Peyer's patch (tissue), 4 donors: ENCODE measurements at regions not wholly inside any gene's neighbourhood (a gene's known extent, or its start where the extent isn't known, plus 50 kb on each side); places are given as distances from the start of the nearest gene placed in this dataset.

Experiments used
- POLR2A ChIP-seq, 2 donors: fragments of 450-650 bp; IDR thresholded peaks; one replicate each; pipeline ENCODE4 v1.5.1; 2017; ENCODE audit warnings: antibody characterized with exemption in 2 of 2, mild to moderate bottlenecking in 2 of 2, moderate library complexity in 2 of 2
- TF ChIP-seq, protein P1 (sequence below), 6 experiments: fragments of 450-650 bp in 4 of 6; fragments of 200-600 bp in 2 of 6; sonication (generic) in 1 of 6; IDR thresholded peaks; one replicate each; pipeline ENCODE4 v1.5.1; 2017 to 2019; ENCODE audit warnings: antibody characterized with exemption in 6 of 6, mild to moderate bottlenecking in 3 of 6, moderate library complexity in 1 of 6

DNA sequence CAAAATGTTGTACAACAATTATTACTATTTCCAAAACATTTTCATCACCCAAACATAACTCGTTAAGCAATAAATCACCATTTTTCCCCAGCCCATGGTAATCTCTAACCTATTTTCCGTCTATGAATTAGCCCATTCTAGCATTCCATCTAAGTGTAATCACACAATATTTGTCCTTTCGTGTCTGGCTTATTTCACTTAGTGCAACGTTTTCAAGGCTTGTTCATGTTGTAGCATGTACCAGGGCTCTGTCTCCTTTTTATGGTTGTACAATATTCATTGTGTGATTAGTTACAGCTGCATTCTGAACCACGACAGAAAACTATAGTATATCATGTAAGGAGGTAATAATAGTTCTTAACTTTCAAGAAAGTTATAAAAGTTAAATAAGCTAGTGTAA is 656.0 kb upstream of the HS3ST1 start:
- TF ChIP-seq, protein P1, sequence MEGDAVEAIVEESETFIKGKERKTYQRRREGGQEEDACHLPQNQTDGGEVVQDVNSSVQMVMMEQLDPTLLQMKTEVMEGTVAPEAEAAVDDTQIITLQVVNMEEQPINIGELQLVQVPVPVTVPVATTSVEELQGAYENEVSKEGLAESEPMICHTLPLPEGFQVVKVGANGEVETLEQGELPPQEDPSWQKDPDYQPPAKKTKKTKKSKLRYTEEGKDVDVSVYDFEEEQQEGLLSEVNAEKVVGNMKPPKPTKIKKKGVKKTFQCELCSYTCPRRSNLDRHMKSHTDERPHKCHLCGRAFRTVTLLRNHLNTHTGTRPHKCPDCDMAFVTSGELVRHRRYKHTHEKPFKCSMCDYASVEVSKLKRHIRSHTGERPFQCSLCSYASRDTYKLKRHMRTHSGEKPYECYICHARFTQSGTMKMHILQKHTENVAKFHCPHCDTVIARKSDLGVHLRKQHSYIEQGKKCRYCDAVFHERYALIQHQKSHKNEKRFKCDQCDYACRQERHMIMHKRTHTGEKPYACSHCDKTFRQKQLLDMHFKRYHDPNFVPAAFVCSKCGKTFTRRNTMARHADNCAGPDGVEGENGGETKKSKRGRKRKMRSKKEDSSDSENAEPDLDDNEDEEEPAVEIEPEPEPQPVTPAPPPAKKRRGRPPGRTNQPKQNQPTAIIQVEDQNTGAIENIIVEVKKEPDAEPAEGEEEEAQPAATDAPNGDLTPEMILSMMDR (IDR thresholded peaks at IDR 0.05) = no peak
- TF ChIP-seq POLR2A (IDR thresholded peaks at IDR 0.05) = no peak
